ENCODE measurements at regions not wholly inside any gene's neighbourhood (a gene's known extent, or its start where the extent isn't known, plus 50 kb on each side); places are given as distances from the start of the nearest gene placed in this dataset.
"Not testable (repeated sequence)": the region's sequence is repeated elsewhere in the genome, so short reads cannot be mapped to it uniquely, and the experiment has no call there.

- intact Hi-C loops (cut with micrococcal nuclease) = no loop called here
Measured at GRCh38 chr5:136743052-136743451, 377.7 kb upstream of the TRPC7 start.

GRCh38 chr5:136740228-136740627 lies 374.9 kb upstream of the TRPC7 start:
- intact Hi-C loops (cut with micrococcal nuclease) = no loop called here

- intact Hi-C loops (cut with micrococcal nuclease) = not testable (repeated sequence)
Measured at GRCh38 chr5:136739271-136739670, 373.9 kb upstream of the TRPC7 start.

- intact Hi-C loops (cut with micrococcal nuclease) = no loop called here
Measured at GRCh38 chr5:136738829-136739228, 373.5 kb upstream of the TRPC7 start.

GRCh38 chr5:136736021-136736420 lies 370.7 kb upstream of the TRPC7 start:
- intact Hi-C loops (cut with micrococcal nuclease) = no loop called here

GRCh38 chr5:136735611-136736010 lies 370.3 kb upstream of the TRPC7 start:
- intact Hi-C loops (cut with micrococcal nuclease) = not testable (repeated sequence)

GRCh38 chr5:136734628-136735027 lies 369.3 kb upstream of the TRPC7 start:
- intact Hi-C loops (cut with micrococcal nuclease) = no loop called here

GRCh38 chr5:136732751-136733150 lies 367.4 kb upstream of the TRPC7 start:
- intact Hi-C loops (cut with micrococcal nuclease) = no loop called here

- intact Hi-C loops (cut with micrococcal nuclease) = no loop called here
Measured at GRCh38 chr5:136731241-136731900, 366.0 kb upstream of the TRPC7 start.

GRCh38 chr5:136730426-136730825 lies 365.1 kb upstream of the TRPC7 start:
- intact Hi-C loops (cut with micrococcal nuclease) = no loop called here

- intact Hi-C loops (cut with micrococcal nuclease) = no loop called here
Measured at GRCh38 chr5:136729901-136730355, 364.6 kb upstream of the TRPC7 start.

- intact Hi-C loops (cut with micrococcal nuclease) = no loop called here
Measured at GRCh38 chr5:136726506-136726905, 361.2 kb upstream of the TRPC7 start.

- intact Hi-C loops (cut with micrococcal nuclease) = no loop called here
Measured at GRCh38 chr5:136724161-136724560, 358.8 kb upstream of the TRPC7 start.

- intact Hi-C loops (cut with micrococcal nuclease) = no loop called here
Measured at GRCh38 chr5:136722581-136722980, 357.2 kb upstream of the TRPC7 start.

- intact Hi-C loops (cut with micrococcal nuclease) = no loop called here
Measured at GRCh38 chr5:136722086-136722485, 356.7 kb upstream of the TRPC7 start.

GRCh38 chr5:136720674-136721073 lies 355.3 kb upstream of the TRPC7 start:
- intact Hi-C loops (cut with micrococcal nuclease) = no loop called here

GRCh38 chr5:136717917-136718316 lies 352.6 kb upstream of the TRPC7 start:
- intact Hi-C loops (cut with micrococcal nuclease) = no loop called here

GRCh38 chr5:136714286-136714685 lies 348.9 kb upstream of the TRPC7 start:
- intact Hi-C loops (cut with micrococcal nuclease) = no loop called here

GRCh38 chr5:136712628-136713027 lies 347.3 kb upstream of the TRPC7 start:
- intact Hi-C loops (cut with micrococcal nuclease) = no loop called here

GRCh38 chr5:136710834-136711233 lies 345.5 kb upstream of the TRPC7 start:
- intact Hi-C loops (cut with micrococcal nuclease) = no loop called here

GRCh38 chr5:136703706-136704105 lies 338.4 kb upstream of the TRPC7 start:
- intact Hi-C loops (cut with micrococcal nuclease) = no loop called here

GRCh38 chr5:136703036-136703435 lies 337.7 kb upstream of the TRPC7 start:
- intact Hi-C loops (cut with micrococcal nuclease) = no loop called here

- intact Hi-C loops (cut with micrococcal nuclease) = no loop called here
Measured at GRCh38 chr5:136701191-136701590, 335.8 kb upstream of the TRPC7 start.

- intact Hi-C loops (cut with micrococcal nuclease) = no loop called here
Measured at GRCh38 chr5:136699651-136700050, 334.3 kb upstream of the TRPC7 start.

Data from T-helper 2 cell treated with Interferon-gamma antibody and Interleukin-4, amounts not matched to agents 100 ng/mL and 5 ng/mL, for 36 hours (primary cell).